Thyroid gland (tissue), 4 donors: ENCODE measurements at regions not wholly inside any gene's neighbourhood (a gene's known extent, or its start where the extent isn't known, plus 50 kb on each side); places are given as distances from the start of the nearest gene placed in this dataset.

Source experiments
- DNase-seq, 2 donors: peaks; one replicate each; pipeline ENCODE4 v3.0.0-alpha.2; 2019
- H3K27ac ChIP-seq, 3 donors: fragments of 200-600 bp; sonication (generic); 1 replicate in 2 of 3; 2 replicates in 1 of 3; pipeline ENCODE4 v1.5.1; 2016 to 2019; ENCODE audit warnings: mild to moderate bottlenecking in 1 of 3, moderate library complexity in 1 of 3
- H3K27me3 ChIP-seq: fragments of 200-600 bp; sonication (generic); one replicate; pipeline ENCODE4 v1.5.1; 2019
- H3K36me3 ChIP-seq, 2 donors: fragments of 200-600 bp; sonication (generic); one replicate each; pipeline ENCODE4 v1.5.1; 2016 to 2019
- H3K4me1 ChIP-seq, 2 donors: fragments of 200-600 bp; sonication (generic); one replicate each; pipeline ENCODE4 v1.5.1; 2017 to 2019
- H3K4me3 ChIP-seq, 3 donors: fragments of 200-600 bp; sonication (generic); replicated peaks in 1 of 3; 1 replicate in 2 of 3; 2 replicates in 1 of 3; pipeline ENCODE4 v1.5.1; 2016; ENCODE audit warnings: mild to moderate bottlenecking in 1 of 3
- H3K9me3 ChIP-seq: fragments of 200-600 bp; sonication (generic); one replicate; pipeline ENCODE4 v1.5.1; 2017
- POLR2A ChIP-seq, 2 donors: fragments of 450-650 bp; IDR thresholded peaks; one replicate each; pipeline ENCODE4 v1.6.1; 2017; ENCODE audit warnings: antibody characterized with exemption in 2 of 2, mild to moderate bottlenecking in 2 of 2, moderate library complexity in 1 of 2
- WGBS, 2 donors: methylation state at CpG; one replicate each; pipeline ENCODE4 v1.1.5; 2017; 5-methylcytosine and 5-hydroxymethylcytosine counted together
- intact Hi-C: fragments of 100-400 bp; cut with DNase I; formaldehyde crosslinking; loops from one replicate; pipeline ENCODE4 v1.15.1; 2023
- TF ChIP-seq, protein P1 (sequence below), 6 experiments: fragments of 200-600 bp in 3 of 6; fragments of 450-650 bp in 3 of 6; sonication (generic) in 3 of 6; IDR thresholded peaks; one replicate each; pipeline ENCODE4 v1.5.1; 2016 to 2019; ENCODE audit warnings: antibody characterized with exemption in 6 of 6, mild to moderate bottlenecking in 2 of 6, inconsistent platforms in 1 of 6, moderate library complexity in 1 of 6

- 29 to 52% methylated on average over 8 of the region's 8 CpGs for WGBS, 2 donors
- Histone ChIP-seq H3K9me3 (no peaks in the 10 kb centered on the region), H3K27ac (peak overlapping the region; percentile 31 to 65 (median 53)), H3K4me3 (no peak overlapping the region), H3K27me3 (no peaks in the 10 kb centered on the region), H3K36me3 (no peaks in the 10 kb centered on the region), H3K4me1 (peaks cover 12 to 19% of the 10 kb centered on the region in 2 donors)
- intact Hi-C loops, result no loop called here
- TF ChIP-seq POLR2A (IDR thresholded peaks at IDR 0.05), result peak in 1 of 2 donors; percentile 23
- TF ChIP-seq, protein P1, sequence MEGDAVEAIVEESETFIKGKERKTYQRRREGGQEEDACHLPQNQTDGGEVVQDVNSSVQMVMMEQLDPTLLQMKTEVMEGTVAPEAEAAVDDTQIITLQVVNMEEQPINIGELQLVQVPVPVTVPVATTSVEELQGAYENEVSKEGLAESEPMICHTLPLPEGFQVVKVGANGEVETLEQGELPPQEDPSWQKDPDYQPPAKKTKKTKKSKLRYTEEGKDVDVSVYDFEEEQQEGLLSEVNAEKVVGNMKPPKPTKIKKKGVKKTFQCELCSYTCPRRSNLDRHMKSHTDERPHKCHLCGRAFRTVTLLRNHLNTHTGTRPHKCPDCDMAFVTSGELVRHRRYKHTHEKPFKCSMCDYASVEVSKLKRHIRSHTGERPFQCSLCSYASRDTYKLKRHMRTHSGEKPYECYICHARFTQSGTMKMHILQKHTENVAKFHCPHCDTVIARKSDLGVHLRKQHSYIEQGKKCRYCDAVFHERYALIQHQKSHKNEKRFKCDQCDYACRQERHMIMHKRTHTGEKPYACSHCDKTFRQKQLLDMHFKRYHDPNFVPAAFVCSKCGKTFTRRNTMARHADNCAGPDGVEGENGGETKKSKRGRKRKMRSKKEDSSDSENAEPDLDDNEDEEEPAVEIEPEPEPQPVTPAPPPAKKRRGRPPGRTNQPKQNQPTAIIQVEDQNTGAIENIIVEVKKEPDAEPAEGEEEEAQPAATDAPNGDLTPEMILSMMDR (IDR thresholded peaks at IDR 0.05), result no peak
- peak; percentile 67 to 72 for DNase-seq
Measured at GRCh38 chr6:1103021-1103420, 208.9 kb upstream of the FOXQ1 start.

GRCh38 chr6:1100269-1100668 is 211.6 kb upstream of the FOXQ1 start:
- no peak overlapping the region for H3K27ac ChIP-seq
- H3K4me3 ChIP-seq, result no peak overlapping the region
- H3K9me3 ChIP-seq, result no peaks in the 10 kb centered on the region
- H3K27me3 ChIP-seq, result no peaks in the 10 kb centered on the region
- H3K4me1 ChIP-seq, result peaks cover 12 to 19% of the 10 kb centered on the region in 2 donors
- TF ChIP-seq, protein P1 (IDR thresholded peaks at IDR 0.05), result no peak
- no peak for TF ChIP-seq POLR2A (IDR thresholded peaks at IDR 0.05)
- WGBS, 2 donors, result 87 to 88% methylated on average over 8 of the region's 8 CpGs
- no peak for DNase-seq
- intact Hi-C loops, result no loop called here
- H3K36me3 ChIP-seq, result no peaks in the 10 kb centered on the region

- intact Hi-C loops, result no loop called here
- TF ChIP-seq, protein P1 (IDR thresholded peaks at IDR 0.05), result no peak
- no peak for TF ChIP-seq POLR2A (IDR thresholded peaks at IDR 0.05)
- H3K27ac ChIP-seq, result no peak overlapping the region
- H3K4me3 ChIP-seq, result no peak overlapping the region
- no peak for DNase-seq
- whole genome bisulfite sequencing, 2 donors, result 68 to 79% methylated on average over 9 of the region's 9 CpGs
- H3K36me3 ChIP-seq, result no peaks in the 10 kb centered on the region
- no peaks in the 10 kb centered on the region for H3K9me3 ChIP-seq
- H3K4me1 ChIP-seq, result peaks cover 12 to 19% of the 10 kb centered on the region in 2 donors
- no peaks in the 10 kb centered on the region for H3K27me3 ChIP-seq
Measured at GRCh38 chr6:1099264-1099663, 212.6 kb upstream of the FOXQ1 start.

DNA sequence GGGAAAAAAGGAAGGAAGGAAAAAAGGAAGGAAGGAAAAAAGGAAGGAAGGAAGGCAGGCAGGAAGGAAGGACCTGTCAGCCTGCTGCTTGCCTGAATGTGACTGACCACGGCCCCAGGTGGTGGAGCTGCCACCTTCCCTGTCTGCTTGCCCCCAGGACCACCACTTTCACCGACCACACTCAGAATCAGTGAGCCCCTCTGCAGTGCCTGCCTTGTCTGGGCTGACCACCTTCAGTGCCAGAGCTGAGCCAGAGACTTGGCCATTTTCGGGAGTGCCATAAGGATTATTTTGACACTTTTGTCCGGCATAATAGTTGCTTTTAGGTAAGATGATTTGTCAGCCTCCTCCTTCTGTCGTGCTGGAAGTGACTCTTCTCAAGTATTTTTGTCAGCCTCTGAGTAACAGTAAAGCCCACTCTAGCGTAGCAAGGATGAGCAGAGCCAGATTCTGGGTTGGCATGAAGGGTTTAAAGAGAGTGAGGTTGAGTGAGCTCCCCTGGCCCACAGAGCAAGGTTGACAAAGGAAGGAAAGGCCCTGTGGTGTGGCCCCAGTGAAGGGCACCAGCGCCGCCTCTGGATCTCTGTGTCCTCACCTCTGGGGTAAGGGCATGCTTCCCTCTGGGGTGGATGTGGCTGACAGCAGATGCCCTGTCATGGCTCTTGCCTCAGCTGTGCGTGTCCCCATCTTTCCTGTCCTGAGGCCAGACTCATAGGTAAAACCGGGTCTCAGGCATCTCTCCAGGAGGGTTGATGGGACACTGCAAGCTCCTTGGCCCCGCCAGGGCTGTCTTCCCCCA is 214.7 kb upstream of the FOXQ1 start:
- Histone ChIP-seq H3K27ac (no peak overlapping the region), H3K36me3 (no peaks in the 10 kb centered on the region), H3K4me1 (no peaks in the 10 kb centered on the region), H3K4me3 (no peak overlapping the region), H3K27me3 (no peaks in the 10 kb centered on the region), H3K9me3 (no peaks in the 10 kb centered on the region)
- 92 to 96% methylated on average over 9 of the region's 11 CpGs for WGBS, 2 donors
- intact Hi-C loops, result no loop called here
- TF ChIP-seq, protein P1 (IDR thresholded peaks at IDR 0.05), result no peak
- no peak for TF ChIP-seq POLR2A (IDR thresholded peaks at IDR 0.05)
- DNase-seq, result no peak

DNA sequence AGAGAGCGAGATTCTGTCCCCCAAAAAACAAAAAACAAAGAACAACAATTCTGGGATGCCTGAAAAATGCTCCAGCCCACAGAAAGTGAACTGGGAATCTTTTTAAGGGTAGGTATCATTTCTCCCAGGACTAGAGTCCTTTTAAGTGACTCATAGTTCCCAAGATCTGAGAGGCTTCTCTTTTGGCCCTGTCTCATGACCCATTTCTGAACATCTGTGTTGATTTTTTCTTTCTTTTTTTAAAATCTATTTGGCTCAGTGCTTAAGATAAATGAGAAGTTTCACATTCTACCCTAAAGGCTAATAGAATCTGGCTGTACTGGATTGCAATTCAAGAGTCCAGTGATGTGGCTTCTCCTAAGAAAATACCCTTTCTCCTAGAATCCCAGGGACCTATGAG is 217.6 kb upstream of the FOXQ1 start:
- Histone ChIP-seq H3K4me1 (no peaks in the 10 kb centered on the region), H3K27ac (no peak overlapping the region), H3K9me3 (no peaks in the 10 kb centered on the region), H3K36me3 (no peaks in the 10 kb centered on the region), H3K27me3 (no peaks in the 10 kb centered on the region), H3K4me3 (no peak overlapping the region)
- intact Hi-C loops, result no loop called here
- no peak for DNase-seq
- TF ChIP-seq, protein P1 (IDR thresholded peaks at IDR 0.05), result no peak
- TF ChIP-seq POLR2A (IDR thresholded peaks at IDR 0.05), result no peak
- WGBS, 2 donors, result 90 to 93% methylated on average over 1 of the region's 1 CpG
